ENCODE measurements at regions not wholly inside any gene's neighbourhood (a gene's known extent, or its start where the extent isn't known, plus 50 kb on each side); places are given as distances from the start of the nearest gene placed in this dataset.
"Not testable (repeated sequence)": the region's sequence is repeated elsewhere in the genome, so short reads cannot be mapped to it uniquely, and the experiment has no call there.

GRCh38 chr1:47521034-47521881 is 83.4 kb downstream of the FOXD2 start:
- intact Hi-C loops (cut with DNase I), result no loop called here
- no peak for DNase-seq

- no peak for DNase-seq
- intact Hi-C loops (cut with DNase I), result no loop called here
These were observed 85.3 kb downstream of the FOXD2 start for GRCh38 chr1:47522935-47523834.

- DNase-seq, result no peak
- intact Hi-C loops (cut with DNase I), result no loop called here
These were observed 86.0 kb downstream of the FOXD2 start for GRCh38 chr1:47523835-47524215.

- intact Hi-C loops (cut with DNase I), result no loop called here
- no peak for DNase-seq
These were observed 86.4 kb downstream of the FOXD2 start for GRCh38 chr1:47524272-47524671.

- intact Hi-C loops (cut with DNase I), result no loop called here
- DNase-seq, result peak in 5 of 42 donors; percentile 21 to 48 (median 29)
These were observed 89.9 kb downstream of the FOXD2 start for GRCh38 chr1:47527653-47528272.

- intact Hi-C loops (cut with DNase I), result no loop called here
- no peak for DNase-seq
These were observed 91.8 kb downstream of the FOXD2 start for GRCh38 chr1:47529520-47530098.

GRCh38 chr1:47532921-47533792 is 95.3 kb downstream of the FOXD2 start:
- peak in 35 of 42 donors; percentile 5 to 59 (median 26) for DNase-seq
- intact Hi-C loops (cut with DNase I), result no loop called here

- intact Hi-C loops (cut with DNase I), result no loop called here
- no peak for DNase-seq
These were observed 96.0 kb downstream of the FOXD2 start for GRCh38 chr1:47533793-47534328.

GRCh38 chr1:47534436-47534835 is 96.6 kb downstream of the FOXD2 start:
- intact Hi-C loops (cut with DNase I), result no loop called here
- DNase-seq, result no peak

GRCh38 chr1:47536646-47537118 is 98.8 kb downstream of the FOXD2 start:
- intact Hi-C loops (cut with DNase I), result no loop called here
- no peak for DNase-seq

GRCh38 chr1:47537268-47537667 is 99.4 kb downstream of the FOXD2 start:
- intact Hi-C loops (cut with DNase I), result no loop called here
- DNase-seq, result no peak

GRCh38 chr1:47537966-47538365 is 100.1 kb downstream of the FOXD2 start:
- no peak for DNase-seq
- intact Hi-C loops (cut with DNase I), result no loop called here

GRCh38 chr1:47538530-47538929 is 100.7 kb downstream of the FOXD2 start:
- intact Hi-C loops (cut with DNase I); DNase-seq: not testable (repeated sequence)

- DNase-seq; intact Hi-C loops (cut with DNase I): not testable (repeated sequence)
These were observed 103.9 kb downstream of the FOXD2 start for GRCh38 chr1:47541705-47542104.

GRCh38 chr1:47543089-47543488 is 105.2 kb downstream of the FOXD2 start:
- DNase-seq, result not testable (repeated sequence)

GRCh38 chr1:47545912-47546483 is 108.2 kb downstream of the FOXD2 start:
- intact Hi-C loops (cut with DNase I), result no loop called here
- no peak for DNase-seq

More at GRCh38 chr1:47543089-47543488, 105.2 kb downstream of the FOXD2 start:
- intact Hi-C loops (cut with DNase I), result not testable (repeated sequence)

- DNase-seq, result no peak
- intact Hi-C loops (cut with DNase I), result no loop called here
These were observed 110.1 kb downstream of the FOXD2 start for GRCh38 chr1:47547753-47548573.
